Tibial nerve (tissue), 4 donors: ENCODE measurements at regions not wholly inside any gene's neighbourhood (a gene's known extent, or its start where the extent isn't known, plus 50 kb on each side); places are given as distances from the start of the nearest gene placed in this dataset.

Experiments
- EP300 ChIP-seq, 2 donors: sonication (generic); formaldehyde crosslinking; IDR thresholded peaks; one replicate each; pipeline ENCODE4 v1.6.1; 2017; ENCODE audit warnings: antibody characterized with exemption in 2 of 2, mild to moderate bottlenecking in 1 of 2
- POLR2A ChIP-seq, 2 donors: fragments of 450-650 bp; IDR thresholded peaks; one replicate each; pipeline ENCODE4 v1.6.1; 2017; ENCODE audit warnings: antibody characterized with exemption in 2 of 2, mild to moderate bottlenecking in 2 of 2, moderate library complexity in 2 of 2
- TF ChIP-seq, protein P1 (sequence below), 5 experiments: fragments of 200-600 bp in 3 of 5; fragments of 450-650 bp in 2 of 5; sonication (generic) in 3 of 5; IDR thresholded peaks; one replicate each; pipeline ENCODE4 v1.5.1; 2016 to 2019; ENCODE audit warnings: antibody characterized with exemption in 5 of 5, mild to moderate bottlenecking in 3 of 5, moderate library complexity in 2 of 5

DNA sequence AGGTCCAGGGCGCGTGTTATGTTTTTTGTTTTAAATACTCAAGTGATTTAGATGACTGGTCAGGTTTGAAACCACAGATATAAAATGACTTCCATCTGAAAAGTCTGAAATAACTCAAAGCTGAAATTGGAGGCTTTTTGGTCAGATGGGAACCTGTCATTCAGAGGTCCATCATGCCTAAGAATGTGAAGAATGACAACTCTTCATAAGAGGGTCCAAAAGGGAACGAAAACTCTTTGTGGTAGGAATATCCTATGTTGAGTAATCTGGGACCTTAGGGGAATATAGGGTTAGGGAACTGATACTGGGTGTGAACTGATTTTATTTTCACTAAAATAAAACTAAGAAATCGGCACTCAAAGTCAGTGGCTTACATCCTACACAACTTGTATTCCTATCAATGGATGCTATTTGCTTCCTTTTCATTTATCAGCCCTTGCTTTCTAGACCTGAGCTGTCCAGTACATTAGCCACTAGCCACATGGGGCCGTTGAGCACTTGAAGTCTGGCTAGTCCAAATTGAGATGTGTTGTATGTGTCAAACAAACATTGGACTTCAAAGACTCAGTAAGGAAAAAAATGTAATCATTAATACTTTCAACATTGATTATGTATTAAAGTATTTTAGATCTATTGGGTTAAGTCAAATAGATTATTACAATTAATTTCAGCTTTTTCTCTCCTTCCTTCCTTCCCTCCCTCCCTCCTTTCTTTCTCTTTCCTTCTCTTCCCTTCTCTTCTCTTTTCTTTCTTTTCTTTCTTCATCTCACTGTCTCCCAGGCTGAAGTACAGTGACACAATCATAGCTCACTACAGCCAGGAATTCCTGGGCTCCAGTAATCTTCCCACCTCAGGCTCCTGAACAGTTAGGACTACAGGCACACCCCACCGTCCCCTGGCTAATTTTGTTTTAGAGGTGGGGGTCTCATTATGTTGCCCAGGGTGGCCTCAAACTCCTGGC is 56.5 kb upstream of the KDM7A start:
- TF ChIP-seq POLR2A (IDR thresholded peaks at IDR 0.05) (no peak), EP300 (IDR thresholded peaks at IDR 0.05) (no peak)
- TF ChIP-seq, protein P1, sequence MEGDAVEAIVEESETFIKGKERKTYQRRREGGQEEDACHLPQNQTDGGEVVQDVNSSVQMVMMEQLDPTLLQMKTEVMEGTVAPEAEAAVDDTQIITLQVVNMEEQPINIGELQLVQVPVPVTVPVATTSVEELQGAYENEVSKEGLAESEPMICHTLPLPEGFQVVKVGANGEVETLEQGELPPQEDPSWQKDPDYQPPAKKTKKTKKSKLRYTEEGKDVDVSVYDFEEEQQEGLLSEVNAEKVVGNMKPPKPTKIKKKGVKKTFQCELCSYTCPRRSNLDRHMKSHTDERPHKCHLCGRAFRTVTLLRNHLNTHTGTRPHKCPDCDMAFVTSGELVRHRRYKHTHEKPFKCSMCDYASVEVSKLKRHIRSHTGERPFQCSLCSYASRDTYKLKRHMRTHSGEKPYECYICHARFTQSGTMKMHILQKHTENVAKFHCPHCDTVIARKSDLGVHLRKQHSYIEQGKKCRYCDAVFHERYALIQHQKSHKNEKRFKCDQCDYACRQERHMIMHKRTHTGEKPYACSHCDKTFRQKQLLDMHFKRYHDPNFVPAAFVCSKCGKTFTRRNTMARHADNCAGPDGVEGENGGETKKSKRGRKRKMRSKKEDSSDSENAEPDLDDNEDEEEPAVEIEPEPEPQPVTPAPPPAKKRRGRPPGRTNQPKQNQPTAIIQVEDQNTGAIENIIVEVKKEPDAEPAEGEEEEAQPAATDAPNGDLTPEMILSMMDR (IDR thresholded peaks at IDR 0.05), result no peak
